ENCODE measurements at regions not wholly inside any gene's neighbourhood (a gene's known extent, or its start where the extent isn't known, plus 50 kb on each side); places are given as distances from the start of the nearest gene placed in this dataset.

- DNase-seq (ENCODE audit: low read depth) = no peak
Measured at GRCh38 chr3:69568951-69569350, 170.3 kb upstream of the MITF start.

- peak; percentile 1 for DNase-seq (ENCODE audit: low read depth)
Measured at GRCh38 chr3:69568458-69568857, 170.8 kb upstream of the MITF start.

GRCh38 chr3:69567710-69568052 is 171.6 kb upstream of the MITF start:
- DNase-seq (ENCODE audit: low read depth) = no peak

GRCh38 chr3:69567023-69567709 is 172.1 kb upstream of the MITF start:
- DNase-seq (ENCODE audit: low read depth) = no peak

GRCh38 chr3:69566275-69566674 is 173.0 kb upstream of the MITF start:
- DNase-seq (ENCODE audit: low read depth) = no peak

- no peak for DNase-seq (ENCODE audit: low read depth)
Measured at GRCh38 chr3:69565316-69565715, 173.9 kb upstream of the MITF start.

GRCh38 chr3:69563981-69564380 is 175.3 kb upstream of the MITF start:
- DNase-seq (ENCODE audit: low read depth) = no peak

- DNase-seq (ENCODE audit: low read depth) = no peak
Measured at GRCh38 chr3:69563151-69563550, 176.1 kb upstream of the MITF start.

GRCh38 chr3:69562020-69562419 is 176.1 kb upstream of the FRMD4B start:
- no peak for DNase-seq (ENCODE audit: low read depth)

GRCh38 chr3:69560818-69561217 is 174.9 kb upstream of the FRMD4B start:
- no peak for DNase-seq (ENCODE audit: low read depth)

GRCh38 chr3:69560116-69560515 is 174.2 kb upstream of the FRMD4B start:
- no peak for DNase-seq (ENCODE audit: low read depth)

- DNase-seq (ENCODE audit: low read depth) = no peak
Measured at GRCh38 chr3:69558912-69559311, 173.0 kb upstream of the FRMD4B start.

- DNase-seq (ENCODE audit: low read depth) = no peak
Measured at GRCh38 chr3:69554576-69554975, 168.7 kb upstream of the FRMD4B start.

- DNase-seq (ENCODE audit: low read depth) = no peak
Measured at GRCh38 chr3:69553888-69554287, 168.0 kb upstream of the FRMD4B start.

GRCh38 chr3:69547461-69547880 is 161.6 kb upstream of the FRMD4B start:
- no peak for DNase-seq (ENCODE audit: low read depth)

- no peak for DNase-seq (ENCODE audit: low read depth)
Measured at GRCh38 chr3:69542805-69543429, 157.0 kb upstream of the FRMD4B start.

- DNase-seq (ENCODE audit: low read depth) = no peak
Measured at GRCh38 chr3:69542089-69542804, 156.4 kb upstream of the FRMD4B start.

GRCh38 chr3:69541711-69542088 is 155.8 kb upstream of the FRMD4B start:
- DNase-seq (ENCODE audit: low read depth) = no peak

- no peak for DNase-seq (ENCODE audit: low read depth)
Measured at GRCh38 chr3:69540706-69541581, 155.1 kb upstream of the FRMD4B start.

- DNase-seq (ENCODE audit: low read depth) = no peak
Measured at GRCh38 chr3:69539134-69539533, 153.2 kb upstream of the FRMD4B start.

- no peak for DNase-seq (ENCODE audit: low read depth)
Measured at GRCh38 chr3:69538281-69538680, 152.4 kb upstream of the FRMD4B start.

- DNase-seq (ENCODE audit: low read depth) = no peak
Measured at GRCh38 chr3:69536306-69537020, 150.6 kb upstream of the FRMD4B start.

Data from RPMI7951 (cell line).